HepG2 (cell line): ENCODE measurements at regions not wholly inside any gene's neighbourhood (a gene's known extent, or its start where the extent isn't known, plus 50 kb on each side); places are given as distances from the start of the nearest gene placed in this dataset.

Experiments used
- ATAC-seq: fragments of 200-7000 bp; cut with Tn5 transposase; 3 replicates; pipeline ENCODE4 v1.9.1; 2020; ENCODE audit warnings: mild to moderate bottlenecking, moderate library complexity
- BruUV-seq: library from RNA; stranded (reverse); fragments of 400-500 nt; replicated peaks from 2 replicates; lab custom pipeline; 2021; lab: Mats Ljungman, UMichigan
- CTCF ChIA-PET: fragments of 300-600 bp; formaldehyde crosslinking; extraction: SDS; loops from one replicate; lab custom pipeline; 2021; ENCODE audit warnings: low total read pairs, inconsistent platforms, low intra/inter-chr PET ratio; lab: Yijun Ruan, JAX
- POLR2A ChIA-PET: fragments of 350-600 bp; sonication (Branson Sonifier 250); formaldehyde crosslinking; loops from one replicate; lab custom pipeline; 2020; ENCODE audit warnings: antibody characterized with exemption, inconsistent platforms; lab: Yijun Ruan, JAX
- DNase-seq: peaks from one replicate; pipeline ENCODE4 v3.0.0-alpha.2; 2015; ENCODE audit warnings: low spot score
- FAIRE-seq: peaks from 3 replicates; lab custom pipeline; 2011; peaks lifted over from hg19 to GRCh38; lab: Jason Lieb, UNC
- H2AFZ ChIP-seq: one replicate; pipeline ENCODE4 v1.6.1; 2011; ENCODE audit warnings: low read length, inconsistent platforms
- H3K27ac ChIP-seq: fragments of 300-600 bp; 3 replicates; pipeline ENCODE4 v1.8.0; 2011; ENCODE audit warnings: mixed run types, mild to moderate bottlenecking, mixed read lengths, low read length, inconsistent platforms; ENCODE audit not compliant: insufficient read depth; ENCODE audit errors: extremely low read length
- H3K27me3 ChIP-seq, 2 experiments: fragments of 200-600 bp in 1 of 2; 2 replicates in 1 of 2; 3 replicates in 1 of 2; pipeline versions ENCODE4 v1.6.0 to v1.8.0; 2011; ENCODE audit warnings: low read length in 2 of 2, mild to moderate bottlenecking in 2 of 2, moderate library complexity in 2 of 2, inconsistent platforms in 1 of 2; ENCODE audit not compliant: insufficient read depth in 2 of 2, control insufficient read depth in 1 of 2
- H3K36me3 ChIP-seq, 2 experiments: fragments of 200-600 bp in 1 of 2; replicated peaks in 1 of 2; 2 replicates in 1 of 2; 3 replicates in 1 of 2; pipeline versions ENCODE4 v1.5.1 to v1.8.0; 2011; ENCODE audit warnings: low read length in 2 of 2, inconsistent platforms in 1 of 2; ENCODE audit not compliant: insufficient read depth in 2 of 2, control insufficient read depth in 1 of 2
- H3K4me1 ChIP-seq: 2 replicates; pipeline ENCODE4 v1.5.1; 2012; ENCODE audit warnings: low read length, inconsistent platforms; ENCODE audit not compliant: insufficient read depth
- H3K4me2 ChIP-seq: 2 replicates; pipeline ENCODE4 v1.6.0; 2011; ENCODE audit warnings: low read depth, low read length, inconsistent platforms
- H3K4me3 ChIP-seq, 3 experiments: fragments of 200-600 bp in 1 of 3; sonication (generic), shearing (Covaris generic) in 1 of 3; replicated peaks in 1 of 3; 2 replicates each; pipeline ENCODE4 v1.5.1; 2011 to 2016; ENCODE audit warnings: low read length in 3 of 3, inconsistent platforms in 2 of 3, low read depth in 2 of 3, mild to moderate bottlenecking in 2 of 3, control low read depth in 1 of 3, mixed read lengths in 1 of 3; ENCODE audit not compliant: insufficient read depth in 1 of 3
- H3K79me2 ChIP-seq: one replicate; pipeline ENCODE4 v1.6.1; 2011; ENCODE audit warnings: low read length, inconsistent platforms; ENCODE audit not compliant: insufficient read depth
- H3K9ac ChIP-seq: 2 replicates; pipeline ENCODE4 v1.6.0; 2011; ENCODE audit warnings: mild to moderate bottlenecking, low read depth, low read length, inconsistent platforms; ENCODE audit not compliant: insufficient read depth
- H3K9me3 ChIP-seq: 2 replicates; pipeline ENCODE4 v1.5.1; 2012; ENCODE audit warnings: mild to moderate bottlenecking, low read length
- H4K20me1 ChIP-seq: 2 replicates; pipeline ENCODE4 v1.6.0; 2011; ENCODE audit warnings: inconsistent platforms, mild to moderate bottlenecking, low read length, moderate library complexity; ENCODE audit not compliant: insufficient read depth
- CEBPZ ChIP-seq: IDR thresholded peaks from 2 replicates; pipeline ENCODE4 v1.6.1; 2012; ENCODE audit warnings: low read length, improper control_type of control experiment
- CENPX ChIP-seq: sonication (generic); formaldehyde crosslinking; IDR thresholded peaks from 2 replicates; pipeline ENCODE4 v1.9.0; 2021; ENCODE audit warnings: mild to moderate bottlenecking, missing genetic modification reagents, moderate library complexity
- DZIP1 ChIP-seq: sonication (generic); formaldehyde crosslinking; IDR thresholded peaks from 2 replicates; pipeline ENCODE4 v1.5.0; 2020; ENCODE audit warnings: mild to moderate bottlenecking, missing genetic modification reagents
- FOXC1 ChIP-seq: sonication (generic); formaldehyde crosslinking; IDR thresholded peaks from 2 replicates; pipeline ENCODE4 v1.8.0; 2022; ENCODE audit warnings: mild to moderate bottlenecking, missing genetic modification reagents, borderline replicate concordance
- HOXA7 ChIP-seq: sonication (generic); formaldehyde crosslinking; IDR thresholded peaks from 2 replicates; pipeline ENCODE4 v1.8.1; 2022; ENCODE audit warnings: mild to moderate bottlenecking, missing genetic modification reagents, moderate library complexity
- KLF6 ChIP-seq: IDR thresholded peaks from 2 replicates; pipeline ENCODE4 v1.8.0; 2016; ENCODE audit warnings: missing biosample characterization, missing genetic modification reagents
- MAFF ChIP-seq: IDR thresholded peaks from 2 replicates; pipeline ENCODE4 v1.6.1; 2011; ENCODE audit warnings: low read depth, low read length, improper control_type of control experiment
- MAX ChIP-seq: IDR thresholded peaks from 2 replicates; pipeline ENCODE4 v1.6.1; 2012; ENCODE audit warnings: inconsistent platforms
- RFXANK ChIP-seq: IDR thresholded peaks from 2 replicates; pipeline ENCODE4 v1.6.1; 2016
- SOX5 ChIP-seq: IDR thresholded peaks from 2 replicates; pipeline ENCODE4 v1.6.1; 2016; ENCODE audit warnings: borderline replicate concordance
- SRSF1 ChIP-seq: fragments of 200-400 bp; formaldehyde crosslinking; optimal IDR thresholded peaks from 2 replicates; pipeline ENCODE3; 2017; ENCODE audit warnings: mild to moderate bottlenecking, low read depth, low read length, moderate library complexity
- STAG1 ChIP-seq: sonication (generic); formaldehyde crosslinking; IDR thresholded peaks from 2 replicates; pipeline ENCODE4 v1.4.0; 2020; ENCODE audit warnings: missing genetic modification reagents
- TGIF2 ChIP-seq: IDR thresholded peaks from 2 replicates; pipeline ENCODE4 v1.6.1; 2016; ENCODE audit warnings: control low read depth, missing compliant biosample characterization
- ZNF558 ChIP-seq: sonication (generic); formaldehyde crosslinking; IDR thresholded peaks from 2 replicates; pipeline ENCODE4 v1.9.0; 2022; ENCODE audit warnings: mild to moderate bottlenecking, missing genetic modification reagents, borderline replicate concordance
- ZNF616 ChIP-seq: sonication (generic); formaldehyde crosslinking; IDR thresholded peaks from 2 replicates; pipeline ENCODE4 v1.5.0; 2020; ENCODE audit warnings: low read depth, mild to moderate bottlenecking, missing genetic modification reagents
- ZNF7 ChIP-seq: IDR thresholded peaks from 2 replicates; pipeline ENCODE4 v1.6.1; 2016; ENCODE audit warnings: missing biosample characterization, missing genetic modification reagents
- ZNF746 ChIP-seq: sonication (generic); formaldehyde crosslinking; IDR thresholded peaks from 2 replicates; pipeline ENCODE4 v1.8.0; 2022; ENCODE audit warnings: mild to moderate bottlenecking, missing genetic modification reagents
- ZUFSP ChIP-seq: sonication (generic); formaldehyde crosslinking; IDR thresholded peaks from 2 replicates; pipeline ENCODE4 v1.9.0; 2021; ENCODE audit warnings: missing genetic modification reagents, mild to moderate bottlenecking, borderline replicate concordance
- WGBS: methylation state at CpG from one replicate; pipeline ENCODE4 v1.1.6; 2017; ENCODE audit warnings: low lambda C conversion rate; 5-methylcytosine and 5-hydroxymethylcytosine counted together
- in situ Hi-C: cut with HindIII; loops from 2 replicates; pipeline ENCODE4 v1.10.0; 2017; ENCODE audit warnings: low pct_unique_long_range_greater_than_20kb; ENCODE audit not compliant: extremely low pct_ligation_motif_present
- intact Hi-C: fragments of 100-400 bp; cut with micrococcal nuclease; formaldehyde crosslinking; loops from one replicate; pipeline ENCODE4 v1.10.0; 2022; ENCODE audit not compliant: unreplicated experiment

GRCh38 chr16:9599415-9600120 lies 508.1 kb downstream of the HAPSTR1 start:
- WGBS = 28% methylated on average over 8 of the region's 8 CpGs
- peaks cover 0 to 25% of the 10 kb centered on the region in 2 experiments; a peak in 2 of 5 replicates for H3K27me3 ChIP-seq
- H3K4me1 ChIP-seq = no peaks in the 10 kb centered on the region
- H3K9ac ChIP-seq = no peak overlapping the region
- CTCF ChIA-PET = no interaction called here
- H3K36me3 ChIP-seq = no peaks in the 10 kb centered on the region
- no peaks in the 10 kb centered on the region for H4K20me1 ChIP-seq
- in situ Hi-C loops (no loop called here), intact Hi-C loops (no loop called here)
- no peak for FAIRE-seq
- H3K4me2 ChIP-seq = no peak overlapping the region
- DNase-seq = no peak
- POLR2A ChIA-PET = no interaction called here
- H3K9me3 ChIP-seq = no peaks in the 10 kb centered on the region
- H3K4me3 ChIP-seq = no peak overlapping the region
- BruUV-seq = no TSS peak
- H3K27ac ChIP-seq = no peak overlapping the region
- ATAC-seq = no peak
- H3K79me2 ChIP-seq = no peaks in the 10 kb centered on the region
- H2AFZ ChIP-seq = no peak overlapping the region
- TF ChIP-seq ZNF7 (CRISPR knock-in tag) = no peak
- no peak for TF ChIP-seq DZIP1 (CRISPR knock-in tag)
- TF ChIP-seq ZNF746 (CRISPR knock-in tag) = no peak
- TF ChIP-seq FOXC1 (CRISPR knock-in tag) = no peak
- no peak for TF ChIP-seq CENPX (CRISPR knock-in tag)
- TF ChIP-seq RFXANK (CRISPR knock-in tag) = no peak
- TF ChIP-seq SOX5 (CRISPR knock-in tag) = no peak
- TF ChIP-seq TGIF2 = no peak
- no peak for TF ChIP-seq STAG1
- TF ChIP-seq ZNF616 (CRISPR knock-in tag) = no peak
- no peak for TF ChIP-seq MAFF
- no peak for TF ChIP-seq KLF6 (CRISPR knock-in tag)
- TF ChIP-seq ZNF558 (CRISPR knock-in tag) = no peak
- no peak for TF ChIP-seq CEBPZ
- no peak for TF ChIP-seq HOXA7
- no peak for TF ChIP-seq ZUFSP (CRISPR knock-in tag)
- no peak for TF ChIP-seq SRSF1
- no peak for TF ChIP-seq MAX
